Suppressor macrophage (primary cell): ENCODE measurements at regions not wholly inside any gene's neighbourhood (a gene's known extent, or its start where the extent isn't known, plus 50 kb on each side); places are given as distances from the start of the nearest gene placed in this dataset.
"Not testable (repeated sequence)": the region's sequence is repeated elsewhere in the genome, so short reads cannot be mapped to it uniquely, and the experiment has no call there.

Experiments used
- DNase-seq, 4 experiments: peaks; one replicate each; pipeline ENCODE4 v3.0.0-alpha.2; 2020 to 2022

DNA sequence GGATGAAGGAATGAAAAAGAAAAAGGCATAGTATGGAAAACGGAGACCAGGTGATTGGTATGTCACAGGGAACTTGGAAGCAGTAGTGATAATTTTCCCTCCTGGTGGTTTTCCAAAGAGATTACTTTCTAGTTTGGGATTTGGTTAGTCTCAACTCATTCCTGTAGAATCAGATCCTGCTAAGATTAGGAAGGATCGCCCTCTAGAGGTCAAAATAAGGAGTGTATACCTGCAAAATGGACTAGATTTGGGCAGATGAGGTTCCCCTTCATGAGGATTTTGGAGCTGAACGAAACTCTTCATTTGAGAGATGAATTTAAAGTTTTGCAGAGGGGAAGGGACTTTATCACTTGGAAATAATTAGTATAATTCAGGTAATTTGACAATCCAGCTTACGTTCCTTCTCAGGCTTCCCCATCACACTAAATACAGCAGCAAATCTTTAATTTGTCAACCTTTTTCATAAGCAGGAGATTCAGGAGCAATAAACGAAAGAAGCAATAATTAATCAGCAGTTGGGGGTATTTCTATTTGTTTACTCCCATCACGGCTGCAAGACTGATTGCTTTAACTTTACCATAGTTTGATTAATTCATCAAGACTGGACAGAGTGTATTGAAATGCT lies 65.2 kb downstream of the CCDC195 start:
- peak; percentile 48 to 83 (median 64) for DNase-seq

DNA sequence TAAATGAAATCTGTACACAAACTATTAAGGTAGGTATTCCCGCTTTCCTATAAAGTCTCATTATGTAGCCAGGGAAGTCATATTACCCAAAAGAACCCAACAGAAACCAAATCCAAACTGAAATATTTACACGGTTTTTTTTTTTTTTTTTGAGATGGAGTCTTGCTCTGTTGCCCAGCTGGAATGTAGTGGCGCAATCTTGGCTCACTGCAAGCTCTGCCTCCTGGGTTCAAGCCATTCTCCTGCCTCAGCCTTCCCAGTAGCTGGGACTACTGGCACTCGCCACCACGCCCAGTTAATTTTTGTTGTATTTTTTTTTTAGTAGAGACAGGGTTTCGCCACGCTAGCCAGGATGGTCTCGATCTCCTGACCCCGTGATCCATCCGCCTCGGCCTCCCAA lies 62.5 kb upstream of the CUL3 start:
- not testable (repeated sequence) for DNase-seq

DNA sequence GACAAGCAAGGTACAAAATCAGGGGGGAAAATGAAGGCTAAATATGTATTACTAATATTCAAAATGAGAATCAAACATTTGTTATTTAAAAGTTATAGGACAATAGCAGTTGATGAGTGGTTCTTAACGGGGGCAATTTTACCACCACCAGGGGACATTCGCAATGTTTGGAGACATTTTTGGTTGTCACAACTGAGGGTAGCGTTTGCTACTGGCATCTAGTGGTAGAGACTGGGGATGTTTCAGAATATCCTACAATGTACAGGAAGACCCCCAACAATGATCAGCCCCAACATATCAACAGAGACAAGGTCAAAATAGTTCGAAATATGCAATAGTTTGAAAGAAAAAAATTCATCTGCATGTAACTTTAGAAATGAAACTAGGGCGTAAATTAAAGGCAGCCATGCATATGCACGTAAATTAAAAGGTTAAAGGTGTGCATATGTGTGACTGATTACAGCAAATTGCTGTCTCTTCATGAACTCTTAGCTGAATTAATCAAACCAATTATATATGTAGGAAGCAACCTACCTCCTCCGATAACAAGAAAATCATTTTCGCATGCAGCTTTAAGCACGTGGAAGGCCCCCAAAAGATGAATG lies 61.2 kb upstream of the CUL3 start:
- DNase-seq = peak; percentile 9 to 32 (median 28)

DNA sequence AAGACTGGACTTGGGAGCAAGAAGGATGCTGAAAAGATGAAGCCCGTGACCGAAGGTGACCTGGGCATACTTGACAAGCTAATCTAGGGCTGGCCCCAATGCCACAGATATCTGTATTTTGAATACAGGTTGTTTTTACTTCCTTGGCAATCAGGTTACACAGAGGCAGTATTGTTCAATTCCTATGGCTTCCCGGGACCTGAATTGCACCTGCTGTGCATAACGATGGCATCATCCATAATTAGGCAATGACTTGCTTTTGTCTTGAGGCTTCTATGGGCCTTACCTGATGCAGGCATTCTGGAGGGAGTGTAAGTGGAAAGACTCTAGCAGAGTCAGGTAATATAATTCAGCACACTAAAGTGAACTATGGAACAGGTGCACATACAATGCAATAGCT lies 60.6 kb upstream of the CUL3 start:
- DNase-seq = no peak

DNA sequence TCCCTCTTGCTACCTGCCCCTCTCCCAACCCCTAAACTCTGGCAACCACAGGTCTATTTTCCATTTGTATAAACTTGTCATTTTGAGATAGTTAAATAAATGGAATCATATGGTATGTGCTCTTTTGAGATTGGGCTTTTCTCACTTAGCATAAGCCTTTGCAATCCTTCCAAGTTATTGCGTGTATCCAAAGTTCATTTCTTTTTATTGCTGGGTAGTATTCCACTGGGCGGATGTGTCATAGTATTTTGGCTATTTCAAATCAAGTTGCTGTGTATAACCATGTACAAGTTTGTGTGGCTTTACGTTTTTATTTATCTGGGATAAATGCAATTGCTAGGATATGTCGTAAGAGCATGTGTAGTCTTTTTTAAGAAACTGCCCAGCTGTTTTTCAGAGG lies 55.5 kb upstream of the CUL3 start:
- no peak for DNase-seq

DNA sequence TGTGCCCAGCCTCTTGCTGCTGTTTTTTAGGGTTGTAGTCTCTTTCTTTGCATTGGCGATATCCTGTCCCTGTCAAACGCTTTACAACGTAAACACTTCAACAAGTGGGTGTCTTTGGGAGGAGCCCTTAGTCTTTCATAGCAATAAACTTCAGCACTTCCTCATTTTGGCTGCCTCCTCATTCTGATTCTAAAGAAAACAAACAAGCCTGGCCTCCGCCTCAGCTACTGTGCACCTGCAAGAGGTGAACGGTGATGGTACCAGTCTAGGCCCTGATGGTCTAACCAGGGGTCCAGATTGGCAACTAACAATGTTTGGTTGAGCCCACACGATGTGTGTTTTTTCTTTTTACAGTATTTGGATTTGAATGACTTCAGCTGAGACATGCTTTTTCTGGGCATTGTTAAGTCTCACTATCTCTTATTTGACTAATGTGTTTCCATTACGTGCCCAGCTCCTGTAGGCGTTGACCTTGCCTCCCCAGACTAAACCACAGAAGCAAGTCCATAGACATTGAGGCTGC lies 53.2 kb upstream of the CUL3 start:
- peak; percentile 57 to 74 (median 66) for DNase-seq
